H1 (cell line): ENCODE measurements at regions not wholly inside any gene's neighbourhood (a gene's known extent, or its start where the extent isn't known, plus 50 kb on each side); places are given as distances from the start of the nearest gene placed in this dataset.

Source experiments
- CBX5 ChIP-seq: fragments of 300-800, 300-1000 bp; sonication (generic); IDR thresholded peaks from 2 replicates; pipeline ENCODE4 v1.7.1; 2016; ENCODE audit warnings: antibody characterized with exemption, low read length, low read depth
- CHD1 ChIP-seq: IDR thresholded peaks from 2 replicates; pipeline ENCODE4 v1.6.1; 2012; ENCODE audit warnings: low read depth, low read length, improper control_type of control experiment
- SIN3A ChIP-seq, 2 experiments: IDR thresholded peaks in 1 of 2; conservative IDR thresholded peaks in 1 of 2; 2 replicates each; pipeline ENCODE4 v1.6.1; 2011 to 2012; ENCODE audit warnings: low read length in 2 of 2, improper control_type of control experiment in 1 of 2, low read depth in 1 of 2, mild to moderate bottlenecking in 1 of 2

DNA sequence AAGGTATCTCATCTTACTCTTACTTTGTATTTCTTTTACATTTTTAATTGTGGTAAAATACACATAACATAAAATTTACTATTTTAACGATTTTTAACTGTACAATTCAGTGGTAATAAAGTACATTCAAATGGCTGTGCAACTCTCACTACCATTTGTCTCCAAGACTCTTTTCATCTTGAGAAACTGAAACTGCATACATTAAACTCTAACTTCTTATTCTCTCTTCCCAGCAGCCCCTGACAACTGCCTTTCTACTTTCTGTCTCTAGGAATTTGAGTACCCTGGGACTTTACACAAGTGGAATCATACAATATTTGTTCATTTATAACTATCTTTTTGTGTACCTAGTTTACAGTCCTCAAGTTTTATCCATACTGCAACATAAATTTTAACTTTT is 725.8 kb upstream of the KIRREL3 start (continued):
- TF ChIP-seq SIN3A (conservative IDR thresholded peaks at IDR 0.05 in 1 of 2, IDR thresholded peaks at IDR 0.05 in 1 of 2; ENCODE audit: low read depth in 1 of 2, low read length in 2 of 2) (no peak), CHD1 (no peak), CBX5 (no peak)
